HL-60 (cell line): ENCODE measurements at regions not wholly inside any gene's neighbourhood (a gene's known extent, or its start where the extent isn't known, plus 50 kb on each side); places are given as distances from the start of the nearest gene placed in this dataset.

Experiments used
- DNase-seq, 2 experiments: peaks; one replicate each; pipeline ENCODE4 v3.0.0-alpha.2; 2010 to 2020; ENCODE audit warnings: low read depth in 1 of 2, low spot score in 1 of 2
- H3K27ac ChIP-seq: fragments of 250-450 bp; sonication (Bioruptor Pico); replicated peaks from 2 replicates; pipeline ENCODE4 v1.5.1; 2020; ENCODE audit warnings: mild to moderate bottlenecking, moderate library complexity
- H3K27me3 ChIP-seq: fragments of 250-450 bp; sonication (Bioruptor Pico); 2 replicates; pipeline ENCODE4 v1.5.1; 2021; ENCODE audit warnings: mild to moderate bottlenecking, moderate library complexity; ENCODE audit not compliant: insufficient read depth, poor library complexity, severe bottlenecking
- H3K4me3 ChIP-seq: replicated peaks from 2 replicates; pipeline ENCODE4 v1.5.1; 2011; ENCODE audit warnings: mild to moderate bottlenecking, control low read depth, low read length; ENCODE audit not compliant: insufficient read depth
- CTCF ChIP-seq: IDR thresholded peaks from one replicate; pipeline ENCODE4 v1.5.1; 2011; ENCODE audit warnings: low read length, control low read depth, inconsistent platforms; ENCODE audit not compliant: insufficient read depth
- GABPA ChIP-seq: IDR thresholded peaks from 2 replicates; pipeline ENCODE4 v1.6.1; 2012; ENCODE audit warnings: low read depth
- POLR2AphosphoS5 ChIP-seq: IDR thresholded peaks from 2 replicates; pipeline ENCODE4 v1.6.1; 2012; ENCODE audit warnings: low read depth
- REST ChIP-seq: IDR thresholded peaks from 2 replicates; pipeline ENCODE4 v1.6.1; 2012; ENCODE audit warnings: low read depth; ENCODE audit not compliant: insufficient replicate concordance
- SPI1 ChIP-seq: IDR thresholded peaks from 2 replicates; pipeline ENCODE4 v1.6.1; 2012; ENCODE audit warnings: low read depth, mild to moderate bottlenecking, borderline replicate concordance

GRCh38 chr13:61039302-61039701 lies 376.3 kb downstream of the PCDH20 start:
- TF ChIP-seq SPI1 = no peak
- TF ChIP-seq REST = no peak
- TF ChIP-seq GABPA = no peak
- no peak for TF ChIP-seq CTCF
- no peak for TF ChIP-seq POLR2AphosphoS5
- H3K27ac ChIP-seq = no peak overlapping the region
- no peak for DNase-seq
- no peak overlapping the region for H3K4me3 ChIP-seq
- H3K27me3 ChIP-seq = no peaks in the 10 kb centered on the region

GRCh38 chr13:61036715-61037114 lies 378.9 kb downstream of the PCDH20 start:
- H3K4me3 ChIP-seq = no peak overlapping the region
- TF ChIP-seq SPI1 = no peak
- TF ChIP-seq POLR2AphosphoS5 = no peak
- TF ChIP-seq GABPA = no peak
- no peak for TF ChIP-seq CTCF
- no peak overlapping the region for H3K27ac ChIP-seq
- no peaks in the 10 kb centered on the region for H3K27me3 ChIP-seq
- no peak for DNase-seq

GRCh38 chr13:61030445-61030844 lies 385.2 kb downstream of the PCDH20 start:
- no peak overlapping the region for H3K27ac ChIP-seq
- H3K27me3 ChIP-seq = no peaks in the 10 kb centered on the region
- no peak overlapping the region for H3K4me3 ChIP-seq
- DNase-seq = no peak
- TF ChIP-seq GABPA = no peak
- TF ChIP-seq POLR2AphosphoS5 = no peak
- TF ChIP-seq CTCF = no peak
- no peak for TF ChIP-seq SPI1
- TF ChIP-seq REST = no peak

GRCh38 chr13:61029064-61029463 lies 386.6 kb downstream of the PCDH20 start:
- no peak overlapping the region for H3K4me3 ChIP-seq
- H3K27me3 ChIP-seq = no peaks in the 10 kb centered on the region
- TF ChIP-seq GABPA (no peak), REST (no peak), CTCF (no peak), POLR2AphosphoS5 (no peak), SPI1 (no peak)
- H3K27ac ChIP-seq = no peak overlapping the region
- DNase-seq = no peak
